GM19328 (cell line): ENCODE measurements at regions not wholly inside any gene's neighbourhood (a gene's known extent, or its start where the extent isn't known, plus 50 kb on each side); places are given as distances from the start of the nearest gene placed in this dataset.
"Not testable (repeated sequence)": the region's sequence is repeated elsewhere in the genome, so short reads cannot be mapped to it uniquely, and the experiment has no call there.

ENCODE experiments used
- ATAC-seq: cut with Tn5 transposase; IDR thresholded peaks from one replicate; pipeline ENCODE4 v1.9.1; 2021; ENCODE audit warnings: mild to moderate bottlenecking, moderate library complexity; ENCODE audit not compliant: unreplicated experiment

- no peak for ATAC-seq
These were observed 505.9 kb upstream of the CCNG1 start for GRCh38 chr5:162931501-162931900.

GRCh38 chr5:162939991-162940390 lies 497.4 kb upstream of the CCNG1 start:
- no peak for ATAC-seq

- no peak for ATAC-seq
These were observed 488.7 kb upstream of the CCNG1 start for GRCh38 chr5:162948677-162949076.

- no peak for ATAC-seq
These were observed 480.8 kb upstream of the CCNG1 start for GRCh38 chr5:162956570-162956969.

- not testable (repeated sequence) for ATAC-seq
These were observed 473.3 kb upstream of the CCNG1 start for GRCh38 chr5:162964144-162964543.

GRCh38 chr5:162990063-162990462 lies 447.3 kb upstream of the CCNG1 start:
- no peak for ATAC-seq

GRCh38 chr5:162990856-162991497 lies 446.4 kb upstream of the CCNG1 start:
- ATAC-seq, result peak; percentile 53

- no peak for ATAC-seq
These were observed 441.8 kb upstream of the CCNG1 start for GRCh38 chr5:162995568-162995967.

GRCh38 chr5:162996053-162996452 lies 441.3 kb upstream of the CCNG1 start:
- ATAC-seq, result no peak

GRCh38 chr5:163005949-163006348 lies 431.4 kb upstream of the CCNG1 start:
- ATAC-seq, result no peak

GRCh38 chr5:163022582-163023128 lies 414.7 kb upstream of the CCNG1 start:
- no peak for ATAC-seq

- ATAC-seq, result no peak
These were observed 413.5 kb upstream of the CCNG1 start for GRCh38 chr5:163023846-163024245.

- no peak for ATAC-seq
These were observed 412.5 kb upstream of the CCNG1 start for GRCh38 chr5:163024936-163025335.

- no peak for ATAC-seq
These were observed 403.7 kb upstream of the CCNG1 start for GRCh38 chr5:163033656-163034055.

- no peak for ATAC-seq
These were observed 396.1 kb upstream of the CCNG1 start for GRCh38 chr5:163041254-163041653.

- peak; percentile 57 for ATAC-seq
These were observed 357.8 kb upstream of the CCNG1 start for GRCh38 chr5:163079618-163080017.

- ATAC-seq, result no peak
These were observed 348.2 kb upstream of the CCNG1 start for GRCh38 chr5:163089230-163089629.

GRCh38 chr5:163089926-163090325 lies 347.5 kb upstream of the CCNG1 start:
- no peak for ATAC-seq

GRCh38 chr5:163094492-163095180 lies 342.8 kb upstream of the CCNG1 start:
- peak; percentile 91 for ATAC-seq

GRCh38 chr5:163104464-163104863 lies 332.9 kb upstream of the CCNG1 start:
- ATAC-seq, result no peak

GRCh38 chr5:163105456-163105855 lies 331.9 kb upstream of the CCNG1 start:
- ATAC-seq, result no peak

GRCh38 chr5:163106098-163106497 lies 331.3 kb upstream of the CCNG1 start:
- ATAC-seq, result peak; percentile 56
